ENCODE measurements at regions not wholly inside any gene's neighbourhood (a gene's known extent, or its start where the extent isn't known, plus 50 kb on each side); places are given as distances from the start of the nearest gene placed in this dataset.

DNA sequence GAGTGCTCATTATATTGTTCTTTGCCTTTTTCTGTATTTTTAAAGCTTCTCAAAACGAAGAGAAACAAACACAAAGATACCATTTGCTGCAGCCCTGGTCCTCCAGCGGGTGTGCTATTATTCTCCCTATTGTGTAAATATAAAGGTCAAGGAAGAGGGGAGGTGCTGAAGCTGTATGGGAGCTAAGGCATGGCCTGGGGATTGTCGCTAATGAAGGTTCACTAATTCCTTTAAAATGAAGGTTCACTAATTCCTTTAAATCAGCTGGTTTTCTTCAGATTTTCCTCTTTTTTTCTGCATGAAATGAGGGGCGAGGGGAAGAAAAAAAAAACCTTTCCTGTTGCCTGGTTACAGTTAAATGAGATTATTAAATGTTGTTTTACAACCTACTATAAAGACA lies 74.5 kb upstream of the MAP1B start:
- TF ChIP-seq, protein P1, sequence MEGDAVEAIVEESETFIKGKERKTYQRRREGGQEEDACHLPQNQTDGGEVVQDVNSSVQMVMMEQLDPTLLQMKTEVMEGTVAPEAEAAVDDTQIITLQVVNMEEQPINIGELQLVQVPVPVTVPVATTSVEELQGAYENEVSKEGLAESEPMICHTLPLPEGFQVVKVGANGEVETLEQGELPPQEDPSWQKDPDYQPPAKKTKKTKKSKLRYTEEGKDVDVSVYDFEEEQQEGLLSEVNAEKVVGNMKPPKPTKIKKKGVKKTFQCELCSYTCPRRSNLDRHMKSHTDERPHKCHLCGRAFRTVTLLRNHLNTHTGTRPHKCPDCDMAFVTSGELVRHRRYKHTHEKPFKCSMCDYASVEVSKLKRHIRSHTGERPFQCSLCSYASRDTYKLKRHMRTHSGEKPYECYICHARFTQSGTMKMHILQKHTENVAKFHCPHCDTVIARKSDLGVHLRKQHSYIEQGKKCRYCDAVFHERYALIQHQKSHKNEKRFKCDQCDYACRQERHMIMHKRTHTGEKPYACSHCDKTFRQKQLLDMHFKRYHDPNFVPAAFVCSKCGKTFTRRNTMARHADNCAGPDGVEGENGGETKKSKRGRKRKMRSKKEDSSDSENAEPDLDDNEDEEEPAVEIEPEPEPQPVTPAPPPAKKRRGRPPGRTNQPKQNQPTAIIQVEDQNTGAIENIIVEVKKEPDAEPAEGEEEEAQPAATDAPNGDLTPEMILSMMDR (IDR thresholded peaks at IDR 0.05), result no peak
- Histone ChIP-seq H3K27ac (no peak overlapping the region), H3K9me3 (no peaks in the 10 kb centered on the region), H3K4me3 (ENCODE audit: low read depth in 1 of 2, low read length in 1 of 2) (no peak overlapping the region), H3K4me1 (ENCODE audit: control insufficient read depth in 1 of 2, insufficient read depth in 1 of 2, low read depth in 1 of 2, low read length in 1 of 2) (no peaks in the 10 kb centered on the region), H3K36me3 (no peaks in the 10 kb centered on the region), H3K27me3 (no peaks in the 10 kb centered on the region)

DNA sequence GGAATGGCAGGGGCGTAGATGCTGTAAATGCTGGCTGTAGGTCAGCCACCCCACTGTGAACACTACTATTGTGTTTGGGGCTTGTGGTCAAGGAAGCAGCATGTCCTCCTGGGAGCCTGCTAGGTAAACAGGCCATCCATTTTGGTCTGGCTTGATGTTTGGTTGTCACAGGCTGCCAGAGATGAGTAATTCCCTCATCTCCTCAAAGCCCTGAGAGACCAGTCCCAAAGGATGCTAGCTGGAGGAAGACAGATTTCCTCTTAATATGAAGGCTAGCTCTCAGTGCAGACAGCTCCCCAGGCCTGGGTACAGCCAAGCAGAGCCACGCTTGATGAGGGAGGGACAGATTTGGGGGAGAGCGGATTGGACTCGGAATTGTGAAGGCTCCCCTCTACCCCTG lies 72.5 kb upstream of the MAP1B start:
- H3K27ac ChIP-seq, result no peak overlapping the region
- no peaks in the 10 kb centered on the region for H3K4me1 ChIP-seq (ENCODE audit: control insufficient read depth in 1 of 2, insufficient read depth in 1 of 2, low read depth in 1 of 2, low read length in 1 of 2)
- no peak overlapping the region for H3K4me3 ChIP-seq (ENCODE audit: low read depth in 1 of 2, low read length in 1 of 2)
- no peaks in the 10 kb centered on the region for H3K27me3 ChIP-seq
- TF ChIP-seq, protein P1 (IDR thresholded peaks at IDR 0.05), result no peak
- no peaks in the 10 kb centered on the region for H3K36me3 ChIP-seq
- H3K9me3 ChIP-seq, result no peaks in the 10 kb centered on the region

DNA sequence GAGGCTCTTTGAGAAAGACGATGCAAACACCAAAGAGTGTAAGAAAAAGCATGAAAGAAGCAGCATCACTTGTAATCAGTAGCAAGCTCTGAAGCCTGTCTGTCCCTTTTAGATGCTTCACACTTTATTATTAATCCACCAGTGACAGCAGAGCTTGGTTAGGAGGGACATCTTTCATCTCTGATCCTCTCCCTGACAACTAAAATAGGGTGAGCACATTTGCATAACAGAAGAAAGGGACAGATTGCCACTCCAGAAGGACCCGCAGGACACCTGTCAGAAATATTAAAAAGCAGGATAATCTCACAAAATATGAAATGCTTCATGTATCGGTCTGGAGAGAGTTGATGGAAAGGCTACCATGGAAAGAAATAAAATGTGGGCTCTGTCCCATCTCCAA lies 71.4 kb upstream of the MAP1B start:
- Histone ChIP-seq H3K27me3 (no peaks in the 10 kb centered on the region), H3K9me3 (no peaks in the 10 kb centered on the region), H3K4me1 (ENCODE audit: control insufficient read depth in 1 of 2, insufficient read depth in 1 of 2, low read depth in 1 of 2, low read length in 1 of 2) (no peaks in the 10 kb centered on the region), H3K4me3 (ENCODE audit: low read depth in 1 of 2, low read length in 1 of 2) (no peak overlapping the region), H3K36me3 (no peaks in the 10 kb centered on the region), H3K27ac (no peak overlapping the region)
- TF ChIP-seq, protein P1 (IDR thresholded peaks at IDR 0.05), result no peak

DNA sequence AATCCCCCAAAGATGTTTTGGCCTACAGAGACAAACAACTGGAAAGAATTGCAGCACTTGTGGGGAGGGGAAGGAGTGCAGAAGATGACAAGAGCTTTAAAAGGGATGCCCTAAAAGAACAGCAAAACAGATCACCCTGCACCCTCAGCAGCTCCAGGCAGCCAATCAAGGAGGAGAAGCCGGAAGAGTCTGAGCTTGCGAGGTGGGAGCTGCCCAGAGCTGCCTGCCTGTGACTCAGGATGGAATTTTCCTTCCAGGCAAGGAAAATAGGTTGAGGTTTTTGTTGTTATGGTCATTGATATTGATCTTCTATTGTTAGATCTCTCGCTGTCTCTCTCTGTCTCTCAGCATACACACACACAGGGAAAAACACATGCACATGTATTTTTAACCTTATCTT lies 70.3 kb upstream of the MAP1B start:
- TF ChIP-seq, protein P1 (IDR thresholded peaks at IDR 0.05), result no peak
- H3K4me3 ChIP-seq (ENCODE audit: low read depth in 1 of 2, low read length in 1 of 2), result no peak overlapping the region

DNA sequence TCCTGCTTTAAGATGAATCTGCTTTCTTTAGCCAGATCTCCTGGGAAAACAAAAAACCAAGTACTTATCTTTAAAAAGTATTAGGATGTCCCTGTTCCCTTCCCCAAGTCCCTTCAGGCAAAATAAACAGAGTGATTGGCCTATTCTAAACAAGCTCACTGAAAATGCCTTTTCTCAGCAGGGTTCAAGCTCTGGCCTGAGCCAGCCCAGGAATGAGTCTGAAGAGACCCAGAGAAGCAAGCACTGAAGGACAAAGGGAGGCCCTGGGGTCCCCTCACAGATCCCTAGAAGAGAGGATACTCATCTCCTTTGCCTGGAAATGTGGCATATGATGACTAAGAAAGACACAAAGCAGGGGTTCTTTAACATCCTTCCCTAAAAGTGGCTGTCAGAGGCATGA lies 66.8 kb upstream of the MAP1B start:
- Histone ChIP-seq H3K36me3 (no peaks in the 10 kb centered on the region), H3K27me3 (no peaks in the 10 kb centered on the region), H3K27ac (no peak overlapping the region), H3K4me1 (ENCODE audit: control insufficient read depth in 1 of 2, insufficient read depth in 1 of 2, low read depth in 1 of 2, low read length in 1 of 2) (no peaks in the 10 kb centered on the region), H3K4me3 (ENCODE audit: low read depth in 1 of 2, low read length in 1 of 2) (no peak overlapping the region), H3K9me3 (no peaks in the 10 kb centered on the region)
- TF ChIP-seq, protein P1 (IDR thresholded peaks at IDR 0.05), result no peak

More for the DNA sequence above, 70.3 kb upstream of the MAP1B start:
- Histone ChIP-seq H3K4me1 (ENCODE audit: control insufficient read depth in 1 of 2, insufficient read depth in 1 of 2, low read depth in 1 of 2, low read length in 1 of 2) (no peaks in the 10 kb centered on the region), H3K9me3 (no peaks in the 10 kb centered on the region), H3K27ac (no peak overlapping the region), H3K27me3 (no peaks in the 10 kb centered on the region), H3K36me3 (no peaks in the 10 kb centered on the region)

DNA sequence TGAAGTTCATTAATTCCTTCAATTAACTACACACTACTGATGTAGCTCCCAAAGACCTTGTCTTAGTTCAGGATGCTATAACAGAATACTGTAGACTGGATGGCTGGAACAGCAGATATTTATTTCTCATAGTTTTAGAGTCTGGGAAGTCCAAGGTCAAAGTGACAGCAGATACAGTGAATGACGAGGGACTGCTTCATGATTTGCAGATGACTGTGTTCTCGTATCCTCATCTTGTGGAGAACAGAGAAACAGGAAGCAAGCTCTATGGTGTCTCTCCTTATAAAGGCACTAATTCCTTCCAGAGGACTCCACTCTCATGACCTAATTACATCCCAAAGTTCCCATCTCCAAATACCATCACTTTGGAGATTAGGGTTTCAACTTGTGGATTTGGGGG lies 65.6 kb upstream of the MAP1B start:
- no peaks in the 10 kb centered on the region for H3K9me3 ChIP-seq
- H3K27ac ChIP-seq, result no peak overlapping the region
- no peaks in the 10 kb centered on the region for H3K27me3 ChIP-seq
- no peaks in the 10 kb centered on the region for H3K36me3 ChIP-seq
- H3K4me1 ChIP-seq (ENCODE audit: control insufficient read depth in 1 of 2, insufficient read depth in 1 of 2, low read depth in 1 of 2, low read length in 1 of 2), result no peaks in the 10 kb centered on the region
- H3K4me3 ChIP-seq (ENCODE audit: low read depth in 1 of 2, low read length in 1 of 2), result no peak overlapping the region
- TF ChIP-seq, protein P1 (IDR thresholded peaks at IDR 0.05), result no peak

Measured in neutrophil (primary cell).